GM12892 (cell line): ENCODE measurements at regions not wholly inside any gene's neighbourhood (a gene's known extent, or its start where the extent isn't known, plus 50 kb on each side); places are given as distances from the start of the nearest gene placed in this dataset.

Source experiments
- POLR2A ChIP-seq: IDR thresholded peaks from 2 replicates; pipeline ENCODE4 v1.6.1; 2011; ENCODE audit warnings: low read depth, low read length, control low read depth
- POLR2AphosphoS5 ChIP-seq: IDR thresholded peaks from 2 replicates; pipeline ENCODE4 v1.6.1; 2011; ENCODE audit warnings: low read depth, low read length, control low read depth
- TAF1 ChIP-seq: IDR thresholded peaks from 2 replicates; pipeline ENCODE4 v1.6.1; 2011; ENCODE audit warnings: low read depth, mild to moderate bottlenecking, control low read depth, low read length, borderline replicate concordance

DNA sequence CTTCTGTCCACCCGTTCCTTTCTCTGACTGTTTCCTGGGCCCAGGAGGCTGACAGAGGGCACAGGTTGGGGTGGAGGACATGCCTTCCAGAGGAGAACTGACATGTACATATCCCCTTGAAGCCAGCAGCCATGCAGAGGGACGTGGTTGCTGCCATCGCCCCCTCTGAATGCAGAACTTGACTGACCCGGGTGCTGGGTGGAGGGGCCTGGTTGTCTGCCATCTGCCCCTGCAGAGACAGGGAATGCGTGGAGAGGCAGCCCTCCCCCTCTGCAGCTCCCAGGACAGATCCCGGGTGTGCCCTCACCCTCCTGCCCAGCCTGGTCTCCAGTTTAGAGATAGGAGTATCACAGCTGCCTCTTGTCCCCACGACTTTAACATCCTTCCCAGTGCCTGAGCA is 383.0 kb upstream of the B3GAT1 start:
- TF ChIP-seq POLR2A (no peak), POLR2AphosphoS5 (no peak), TAF1 (no peak)
